ENCODE measurements at regions not wholly inside any gene's neighbourhood (a gene's known extent, or its start where the extent isn't known, plus 50 kb on each side); places are given as distances from the start of the nearest gene placed in this dataset.

DNA sequence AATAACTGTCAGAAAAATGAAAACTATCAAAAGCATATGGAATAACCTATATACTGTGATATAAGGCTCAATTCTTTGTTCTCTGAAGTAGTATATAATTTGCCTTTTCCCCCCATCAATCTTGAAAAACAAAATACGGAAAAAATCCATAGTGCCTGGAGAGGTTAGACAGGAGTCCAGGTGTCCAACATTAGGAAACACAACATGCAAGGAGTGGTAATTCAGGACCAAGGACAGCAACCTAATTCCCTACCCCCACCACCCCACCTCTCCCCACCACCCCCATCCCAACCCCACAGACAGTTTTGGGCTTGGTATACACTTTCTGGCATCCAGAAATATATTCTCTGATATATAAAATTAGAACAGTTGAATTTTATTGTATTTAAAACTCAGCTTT is 55.1 kb upstream of the SLC25A26 start:
- Histone ChIP-seq H3K27me3 (no peaks in the 10 kb centered on the region), H3K4me1 (no peaks in the 10 kb centered on the region), H3K4me3 (no peak overlapping the region), H3K9me3 (no peaks in the 10 kb centered on the region), H3K36me3 (no peaks in the 10 kb centered on the region), H3K27ac (no peak overlapping the region)
- 81 to 83% methylated on average over 1 of the region's 1 CpG for WGBS, 2 donors
- DNase-seq (ENCODE audit: low spot score in 2 of 2) = no peak
- no peak for TF ChIP-seq POLR2A (IDR thresholded peaks at IDR 0.05)
- TF ChIP-seq CTCF (IDR thresholded peaks at IDR 0.05) = no peak
- TF ChIP-seq EP300 (IDR thresholded peaks at IDR 0.05) = no peak

DNA sequence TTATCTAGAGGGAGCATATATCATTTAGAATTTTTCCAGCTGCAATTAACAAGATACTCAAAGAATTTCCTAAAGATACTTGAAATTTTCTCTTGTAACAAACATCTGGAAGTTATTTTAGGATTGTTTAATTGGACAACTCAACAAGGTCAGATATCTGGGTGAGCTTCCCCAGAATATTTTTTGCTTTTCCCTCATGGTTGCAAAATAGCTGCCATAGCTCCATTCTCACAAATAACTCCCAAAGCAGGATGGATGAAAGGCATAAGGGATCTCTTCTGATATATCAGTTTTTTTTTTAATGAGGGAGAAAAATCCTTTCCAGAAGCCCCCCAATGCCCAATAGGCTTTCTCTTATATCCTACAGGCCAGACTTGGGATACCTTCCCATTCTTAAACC is 56.6 kb upstream of the SLC25A26 start:
- Histone ChIP-seq H3K27me3 (no peaks in the 10 kb centered on the region), H3K4me1 (no peaks in the 10 kb centered on the region), H3K27ac (no peak overlapping the region), H3K9me3 (no peaks in the 10 kb centered on the region), H3K4me3 (no peak overlapping the region), H3K36me3 (no peaks in the 10 kb centered on the region)
- TF ChIP-seq EP300 (IDR thresholded peaks at IDR 0.05) (no peak), POLR2A (IDR thresholded peaks at IDR 0.05) (no peak)
- no peak for DNase-seq (ENCODE audit: low spot score in 2 of 2)

DNA sequence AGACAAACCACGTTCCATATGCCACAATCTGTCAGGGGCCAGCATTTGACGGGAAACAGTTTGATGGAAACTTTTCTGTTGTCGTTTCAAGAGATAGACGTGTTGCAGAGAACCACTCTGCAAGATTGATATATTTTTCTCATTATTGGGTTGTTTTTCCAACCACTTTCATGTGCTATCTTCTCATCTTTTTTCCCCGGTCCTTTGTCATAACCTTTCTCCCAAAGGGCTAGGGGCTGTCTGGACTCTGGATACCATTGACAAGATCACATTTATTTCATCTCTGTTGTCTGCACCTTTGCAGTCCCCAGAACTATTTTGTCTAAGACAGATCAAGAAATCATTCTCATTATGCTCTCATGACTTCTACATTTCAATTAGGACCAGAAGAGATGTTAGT is 57.6 kb upstream of the SLC25A26 start:
- Histone ChIP-seq H3K4me1 (no peaks in the 10 kb centered on the region), H3K4me3 (no peak overlapping the region), H3K36me3 (no peaks in the 10 kb centered on the region), H3K9me3 (no peaks in the 10 kb centered on the region), H3K27ac (no peak overlapping the region), H3K27me3 (no peaks in the 10 kb centered on the region)
- DNase-seq (ENCODE audit: low spot score in 2 of 2) = no peak
- no peak for TF ChIP-seq CTCF (IDR thresholded peaks at IDR 0.05)
- TF ChIP-seq POLR2A (IDR thresholded peaks at IDR 0.05) = no peak
- no peak for TF ChIP-seq EP300 (IDR thresholded peaks at IDR 0.05)
- 74 to 81% methylated on average over 5 of the region's 5 CpGs for WGBS, 2 donors

- WGBS, 2 donors = 50 to 53% methylated on average over 3 of the region's 3 CpGs
- Histone ChIP-seq H3K4me1 (no peaks in the 10 kb centered on the region), H3K27ac (no peak overlapping the region), H3K36me3 (no peaks in the 10 kb centered on the region), H3K9me3 (no peaks in the 10 kb centered on the region), H3K4me3 (no peak overlapping the region), H3K27me3 (no peaks in the 10 kb centered on the region)
- no peak for DNase-seq (ENCODE audit: low spot score in 2 of 2)
- TF ChIP-seq EP300 (IDR thresholded peaks at IDR 0.05) = no peak
- TF ChIP-seq POLR2A (IDR thresholded peaks at IDR 0.05) = no peak
These were observed 58.0 kb upstream of the SLC25A26 start for GRCh38 chr3:66162766-66163165.

GRCh38 chr3:66158933-66159683 is 61.7 kb upstream of the SLC25A26 start:
- no peaks in the 10 kb centered on the region for H3K27me3 ChIP-seq
- no peak for DNase-seq (ENCODE audit: low spot score in 2 of 2)

More at GRCh38 chr3:66158933-66159683, 61.7 kb upstream of the SLC25A26 start:
- Histone ChIP-seq H3K9me3 (no peaks in the 10 kb centered on the region), H3K36me3 (no peaks in the 10 kb centered on the region), H3K27ac (no peak overlapping the region), H3K4me3 (no peak overlapping the region), H3K4me1 (no peaks in the 10 kb centered on the region)
- 88 to 95% methylated on average over 5 of the region's 5 CpGs for WGBS, 2 donors
- TF ChIP-seq CTCF (IDR thresholded peaks at IDR 0.05) (no peak), POLR2A (IDR thresholded peaks at IDR 0.05) (no peak), EP300 (IDR thresholded peaks at IDR 0.05) (no peak)

All from tibial nerve (tissue), 4 donors.